HG03064 (cell line): ENCODE measurements at regions not wholly inside any gene's neighbourhood (a gene's known extent, or its start where the extent isn't known, plus 50 kb on each side); places are given as distances from the start of the nearest gene placed in this dataset.
"Not testable (repeated sequence)": the region's sequence is repeated elsewhere in the genome, so short reads cannot be mapped to it uniquely, and the experiment has no call there.

Experiments
- ATAC-seq: cut with Tn5 transposase; IDR thresholded peaks from one replicate; pipeline ENCODE4 v1.9.1; 2021; ENCODE audit warnings: low read depth; ENCODE audit not compliant: unreplicated experiment

DNA sequence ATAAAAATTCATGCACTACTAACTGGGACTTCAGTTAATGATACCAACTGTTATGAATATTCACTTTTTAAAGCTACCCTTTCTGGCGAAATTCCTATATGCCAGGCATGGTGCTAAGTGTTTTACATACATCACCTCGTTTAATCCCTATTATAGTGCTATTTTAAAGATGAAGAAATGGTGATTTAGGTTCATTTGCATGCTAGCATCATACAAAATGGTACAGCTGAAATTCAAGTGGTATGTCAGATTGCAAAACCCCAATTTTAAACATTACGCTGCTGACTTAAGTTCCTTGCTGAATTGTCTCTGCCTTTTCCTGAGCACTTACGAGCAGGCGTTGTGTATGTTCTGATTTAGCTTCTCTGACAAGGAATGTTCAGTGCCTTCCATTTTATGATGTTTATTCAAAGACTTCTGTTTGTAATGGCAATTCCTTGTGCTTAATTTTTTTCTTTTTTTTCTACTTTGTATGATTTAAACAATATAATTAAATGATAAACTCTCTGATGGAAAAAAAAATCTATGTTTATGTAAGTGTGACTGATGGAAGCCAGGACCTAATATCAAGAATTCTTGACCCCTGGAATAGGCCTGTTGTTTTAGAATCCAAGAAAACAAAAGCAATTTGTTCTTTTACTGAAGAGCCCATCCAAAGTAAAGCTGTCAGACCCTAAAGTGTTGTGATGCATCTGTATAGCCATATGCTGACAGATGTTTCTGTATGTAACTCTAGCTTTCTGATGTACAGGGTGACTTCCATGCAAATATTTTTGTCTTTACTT, 148.1 kb downstream of the PCDH7 start:
- no peak for ATAC-seq

DNA sequence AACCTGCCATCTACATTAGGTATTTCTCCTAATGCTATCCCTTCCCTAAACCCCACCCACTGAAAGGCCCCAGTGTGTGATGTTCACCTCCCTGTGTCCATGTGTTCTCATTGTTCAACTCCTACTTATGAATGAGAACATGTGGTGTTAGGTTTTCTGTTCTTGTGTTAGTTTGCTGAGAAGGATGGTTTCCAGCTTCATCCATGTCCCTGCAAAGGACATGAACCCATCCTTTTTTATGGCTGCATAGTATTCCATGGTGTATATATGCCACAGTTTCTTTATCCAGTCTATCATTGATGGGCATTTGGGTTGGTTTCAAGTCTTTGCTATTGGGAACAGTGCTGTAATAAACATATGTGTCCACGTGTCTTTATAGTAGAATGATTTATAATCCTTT, 149.2 kb downstream of the PCDH7 start:
- not testable (repeated sequence) for ATAC-seq

DNA sequence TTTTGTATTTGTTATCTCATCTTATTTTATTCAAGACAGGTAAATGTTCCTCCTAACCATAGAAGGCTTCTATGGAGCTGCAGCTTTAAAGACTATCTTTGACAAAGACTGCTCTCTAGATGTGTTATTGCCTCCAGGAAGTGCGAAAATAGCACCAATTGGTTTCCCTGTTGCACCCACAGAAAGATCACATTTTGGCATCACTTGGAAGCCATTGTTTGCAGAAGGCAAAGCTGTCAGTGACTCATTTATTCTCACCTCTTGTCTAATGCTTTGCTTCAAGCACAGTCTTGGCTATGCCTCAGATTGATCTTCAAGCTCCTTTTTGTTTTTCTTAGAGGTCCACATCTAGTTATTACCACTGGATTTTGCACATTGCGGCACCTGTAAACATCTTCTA, 150.3 kb downstream of the PCDH7 start:
- no peak for ATAC-seq

DNA sequence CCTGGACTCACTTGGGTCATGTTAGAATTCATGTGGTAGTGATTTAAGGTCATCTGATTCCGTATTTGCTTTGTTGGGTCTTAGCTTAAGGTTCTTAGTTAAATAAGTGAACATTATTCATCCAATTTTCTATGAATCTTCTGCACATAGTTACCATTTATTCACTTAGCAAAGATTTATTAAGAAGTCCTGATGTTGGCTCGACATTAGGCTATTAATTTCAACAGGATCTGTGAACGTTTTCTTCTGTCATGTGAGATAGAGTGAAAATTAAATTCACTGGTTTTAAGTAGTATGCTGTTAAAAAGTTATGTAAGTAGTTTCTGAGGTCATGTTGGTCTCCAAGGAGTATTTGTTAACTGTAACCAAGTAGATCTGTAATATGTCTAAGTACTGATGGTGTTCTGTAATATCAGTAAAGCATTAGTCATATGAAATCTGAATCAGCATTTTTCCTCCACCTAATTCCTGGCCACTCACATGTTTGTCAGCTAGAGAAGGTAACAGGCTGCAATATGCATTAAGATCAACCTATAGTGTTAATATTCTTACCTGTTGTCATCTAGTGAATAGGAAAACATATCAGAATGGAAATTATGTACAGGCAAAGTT, 155.6 kb downstream of the PCDH7 start:
- ATAC-seq, result no peak

DNA sequence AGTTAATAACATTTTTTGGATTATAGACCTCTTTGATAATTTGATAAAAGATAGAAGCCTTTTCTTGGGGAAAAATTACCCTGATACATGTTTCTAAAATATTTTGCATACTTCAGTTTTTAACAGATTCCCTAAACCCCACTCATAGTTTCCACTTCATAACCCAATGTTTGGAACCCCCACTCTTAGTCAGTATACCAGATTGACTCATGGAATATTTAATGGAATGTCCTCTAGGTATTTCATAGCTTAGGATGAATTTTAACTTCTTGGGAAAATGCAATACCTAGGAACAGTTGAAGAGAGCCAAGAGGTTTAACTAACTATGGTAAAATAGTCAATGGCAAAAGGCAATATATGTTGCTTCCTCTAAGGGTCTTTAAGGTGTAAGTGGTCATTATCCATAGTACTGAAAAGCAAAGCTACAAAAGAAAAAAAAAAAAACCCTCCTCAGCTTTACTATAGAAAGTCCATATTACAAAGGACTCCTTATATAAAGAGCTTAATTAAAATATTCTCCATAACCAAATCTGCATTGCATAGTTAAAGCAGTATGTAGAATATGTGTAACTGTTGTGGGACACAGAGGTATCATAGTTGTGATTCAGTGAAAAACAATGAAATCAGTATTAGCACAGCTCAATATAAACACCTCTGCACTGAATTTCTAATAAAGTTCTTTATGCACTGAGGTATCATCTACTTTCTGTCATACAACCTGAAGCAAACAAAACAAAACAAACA, 159.9 kb downstream of the PCDH7 start:
- no peak for ATAC-seq

DNA sequence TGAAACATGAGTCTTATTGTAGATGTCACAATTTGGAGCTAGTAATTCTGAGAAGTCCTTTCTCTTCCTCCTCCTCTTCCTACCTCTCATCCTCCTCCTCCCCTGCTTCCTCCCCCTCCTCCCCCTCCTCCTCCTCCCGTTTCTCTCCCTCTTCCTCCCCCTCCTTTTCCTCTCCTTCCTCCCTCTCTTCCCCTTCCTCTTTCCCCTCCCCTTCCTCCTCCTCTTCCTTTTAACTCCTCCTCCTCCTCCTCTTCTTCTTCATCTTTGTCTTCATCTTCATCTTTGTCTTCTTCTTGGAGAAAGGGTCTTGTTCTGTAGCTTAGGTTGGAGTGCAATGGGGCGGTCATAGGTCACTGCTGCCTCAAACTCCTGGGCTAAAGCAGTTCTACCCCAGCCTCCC, 161.8 kb downstream of the PCDH7 start:
- no peak for ATAC-seq

DNA sequence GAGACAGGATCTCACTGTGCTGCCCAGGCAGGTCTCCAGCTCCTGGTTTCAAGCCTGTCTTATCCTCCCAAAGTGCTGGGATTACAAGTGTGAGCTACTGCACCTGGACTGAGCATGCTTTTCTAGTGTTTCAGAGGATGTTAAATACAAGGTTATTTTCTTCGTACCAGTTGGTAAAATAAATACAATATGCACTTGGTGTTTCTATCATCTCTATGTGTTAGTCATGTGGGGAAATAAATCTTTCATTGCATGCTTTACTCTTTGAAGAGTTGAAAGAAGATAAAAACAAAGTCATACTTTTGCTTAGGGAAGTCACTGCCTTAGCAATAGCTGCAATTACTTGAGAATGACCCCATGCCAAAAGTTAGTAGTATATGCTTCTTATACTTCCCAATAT, 162.3 kb downstream of the PCDH7 start:
- no peak for ATAC-seq

DNA sequence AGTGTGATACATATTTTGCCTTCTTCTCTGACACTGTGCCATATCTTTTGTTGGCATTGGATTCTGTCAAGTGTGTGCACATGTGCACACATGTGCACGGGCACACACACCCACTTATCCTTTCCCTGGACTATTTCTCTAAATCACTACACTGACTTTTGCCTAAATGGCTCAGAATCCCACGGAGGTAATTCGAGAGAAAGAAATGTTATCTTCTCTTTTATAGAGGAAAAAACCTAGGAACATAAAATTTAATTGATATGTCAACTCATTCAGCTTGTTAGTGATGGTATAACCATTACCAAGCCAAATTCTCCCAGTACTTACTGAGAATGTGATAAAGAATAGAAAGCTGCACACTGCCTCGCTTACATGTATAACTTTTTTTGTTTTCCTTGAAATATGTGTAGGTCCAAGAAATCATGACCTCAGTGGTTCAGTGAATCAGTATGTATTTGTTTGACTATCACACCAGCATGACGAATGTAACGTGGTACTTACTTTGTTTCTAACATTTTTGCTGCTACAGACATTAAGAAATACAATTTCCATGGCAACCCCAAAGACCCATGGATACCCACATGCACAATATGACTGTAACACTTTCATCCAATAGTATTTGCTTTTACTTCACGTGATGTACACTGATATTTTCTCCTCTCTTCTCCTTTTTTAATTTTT, 163.0 kb downstream of the PCDH7 start:
- ATAC-seq, result no peak

DNA sequence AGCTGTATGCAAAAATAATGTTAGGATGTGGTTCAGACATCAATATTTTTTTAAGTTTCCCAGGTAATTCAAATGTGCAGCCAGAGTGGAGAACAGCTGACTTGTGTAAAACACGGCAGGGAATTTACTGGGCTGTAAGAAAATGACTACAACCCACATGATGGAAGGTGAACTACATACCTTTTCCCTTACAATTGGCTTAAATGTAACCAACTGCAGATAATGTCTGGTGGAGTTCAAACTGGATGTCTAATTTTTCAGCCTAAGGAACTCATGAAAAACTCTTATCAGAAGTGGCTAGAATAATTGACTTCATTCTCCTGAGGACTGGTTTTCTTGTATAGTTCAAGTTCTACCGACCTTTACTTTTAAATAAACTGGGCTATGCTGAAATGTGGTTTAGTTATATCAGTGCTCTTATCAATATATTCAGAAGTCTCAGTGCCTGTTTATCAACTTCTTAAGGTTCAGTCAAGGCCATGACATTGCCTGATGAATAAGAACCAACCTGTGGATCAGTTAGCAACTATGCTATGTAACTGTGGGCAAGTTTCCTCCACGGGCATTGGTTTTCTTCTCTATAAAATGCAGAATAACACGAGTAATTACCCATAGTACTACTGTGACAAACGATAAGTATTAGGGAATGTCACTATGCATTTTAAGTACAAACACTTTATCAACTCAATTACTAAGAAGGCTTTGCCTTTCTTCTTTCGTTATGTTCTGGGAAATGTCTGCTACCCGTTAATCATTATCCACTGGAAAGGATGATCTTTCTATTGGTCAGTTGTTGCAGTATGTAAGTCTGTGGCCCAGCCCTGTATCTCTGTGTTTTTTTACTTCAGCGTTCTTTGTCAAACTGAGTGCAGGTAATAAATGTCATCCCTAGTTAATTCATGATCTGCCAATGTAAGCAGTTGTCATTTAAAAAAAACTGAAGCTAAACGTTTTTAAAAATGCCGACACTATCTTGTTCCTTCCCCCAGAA, 181.6 kb downstream of the PCDH7 start:
- ATAC-seq, result no peak

DNA sequence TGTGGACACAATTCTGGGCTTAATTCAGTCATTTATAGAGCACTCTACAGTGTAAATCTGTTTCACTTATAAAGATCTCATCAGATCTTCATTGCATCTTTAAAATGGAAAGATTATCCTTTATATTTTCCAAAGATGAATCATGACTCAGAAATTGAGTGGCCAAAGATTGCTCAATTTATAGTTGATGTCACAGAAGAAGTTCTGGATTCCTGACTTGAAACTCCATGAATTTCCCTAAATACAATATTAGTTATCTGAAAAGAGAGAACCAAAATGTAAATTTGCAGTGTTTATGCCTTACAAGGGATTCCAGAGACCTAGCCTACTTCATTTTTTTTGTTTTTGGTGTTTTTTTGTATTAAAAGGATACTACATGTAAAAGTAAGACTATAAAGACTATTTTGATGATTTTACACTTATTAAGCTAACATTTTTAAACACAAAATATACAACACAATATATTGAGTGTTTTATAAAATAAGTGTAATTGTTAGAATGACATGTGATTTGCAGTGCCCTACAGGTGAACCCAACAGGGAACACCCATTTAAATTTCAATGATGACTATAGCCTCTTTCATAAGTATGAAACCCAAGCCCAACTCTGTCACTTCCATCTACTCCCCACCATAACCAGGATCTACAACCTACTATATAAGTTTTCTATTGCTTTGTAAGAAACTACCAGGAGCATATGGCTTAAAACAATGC, 183.5 kb downstream of the PCDH7 start:
- ATAC-seq, result no peak

DNA sequence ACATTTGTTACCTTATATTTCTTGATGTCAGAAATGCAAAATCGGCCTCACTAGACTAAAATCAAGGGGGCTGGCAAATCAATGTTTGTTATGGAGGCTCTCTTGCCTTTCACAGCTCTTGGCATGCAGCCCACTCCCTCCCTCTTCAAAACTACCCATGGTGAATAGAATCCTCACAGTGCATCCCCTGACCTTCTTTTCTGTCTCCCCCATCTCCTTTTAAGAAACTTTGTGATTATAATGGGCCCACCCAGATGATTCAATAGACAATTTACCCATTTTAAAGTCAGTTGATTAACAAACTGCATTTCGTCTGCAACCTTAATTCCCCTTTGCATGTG, 184.0 kb downstream of the PCDH7 start:
- no peak for ATAC-seq

DNA sequence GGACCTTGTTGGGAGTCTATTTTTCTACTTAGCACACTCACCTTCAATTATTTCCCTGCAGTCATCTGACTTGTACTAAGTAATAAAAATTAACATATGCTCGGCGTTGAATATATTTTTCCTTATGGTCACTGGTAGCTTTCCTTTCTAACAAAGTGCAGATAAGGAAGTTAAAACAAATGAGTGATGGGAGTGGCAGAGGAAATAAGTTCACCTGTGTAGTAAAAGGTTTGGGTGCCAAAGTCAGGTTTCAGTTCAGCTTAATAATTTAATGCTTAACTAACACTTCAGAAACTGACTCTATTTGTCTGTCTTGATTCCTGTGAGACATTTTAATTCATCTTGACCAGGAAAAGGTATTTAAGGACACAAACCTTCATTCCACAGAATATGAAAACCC, 184.4 kb downstream of the PCDH7 start:
- no peak for ATAC-seq

DNA sequence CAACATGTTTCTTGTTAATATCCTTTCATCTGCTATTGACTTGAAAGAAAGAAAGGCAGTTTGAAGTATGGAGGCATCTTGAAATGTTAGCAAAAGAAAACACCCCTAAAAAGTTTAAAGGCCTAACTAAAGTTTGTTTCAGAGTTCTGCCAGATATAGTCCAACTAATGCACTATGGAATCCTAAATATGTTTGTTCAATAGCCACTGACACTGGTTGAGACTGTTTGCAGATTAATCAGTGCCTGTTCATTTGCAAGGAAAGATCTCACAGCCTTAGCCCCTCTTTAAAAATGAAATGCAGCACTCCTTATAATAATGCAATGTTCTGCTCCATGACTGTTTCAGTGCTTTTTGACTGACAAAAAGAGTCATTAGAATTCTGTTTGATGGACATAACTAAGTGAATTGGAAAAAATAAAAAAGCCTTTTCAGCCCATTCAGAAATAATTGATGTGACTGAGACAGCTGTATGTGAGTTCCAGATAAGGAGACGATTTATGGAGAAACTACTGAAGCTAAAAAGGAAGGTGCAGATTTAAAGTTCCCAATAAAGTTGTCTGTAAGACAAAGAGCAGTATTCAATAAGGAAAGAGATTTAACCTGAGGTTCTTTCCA, 192.0 kb downstream of the PCDH7 start:
- no peak for ATAC-seq

DNA sequence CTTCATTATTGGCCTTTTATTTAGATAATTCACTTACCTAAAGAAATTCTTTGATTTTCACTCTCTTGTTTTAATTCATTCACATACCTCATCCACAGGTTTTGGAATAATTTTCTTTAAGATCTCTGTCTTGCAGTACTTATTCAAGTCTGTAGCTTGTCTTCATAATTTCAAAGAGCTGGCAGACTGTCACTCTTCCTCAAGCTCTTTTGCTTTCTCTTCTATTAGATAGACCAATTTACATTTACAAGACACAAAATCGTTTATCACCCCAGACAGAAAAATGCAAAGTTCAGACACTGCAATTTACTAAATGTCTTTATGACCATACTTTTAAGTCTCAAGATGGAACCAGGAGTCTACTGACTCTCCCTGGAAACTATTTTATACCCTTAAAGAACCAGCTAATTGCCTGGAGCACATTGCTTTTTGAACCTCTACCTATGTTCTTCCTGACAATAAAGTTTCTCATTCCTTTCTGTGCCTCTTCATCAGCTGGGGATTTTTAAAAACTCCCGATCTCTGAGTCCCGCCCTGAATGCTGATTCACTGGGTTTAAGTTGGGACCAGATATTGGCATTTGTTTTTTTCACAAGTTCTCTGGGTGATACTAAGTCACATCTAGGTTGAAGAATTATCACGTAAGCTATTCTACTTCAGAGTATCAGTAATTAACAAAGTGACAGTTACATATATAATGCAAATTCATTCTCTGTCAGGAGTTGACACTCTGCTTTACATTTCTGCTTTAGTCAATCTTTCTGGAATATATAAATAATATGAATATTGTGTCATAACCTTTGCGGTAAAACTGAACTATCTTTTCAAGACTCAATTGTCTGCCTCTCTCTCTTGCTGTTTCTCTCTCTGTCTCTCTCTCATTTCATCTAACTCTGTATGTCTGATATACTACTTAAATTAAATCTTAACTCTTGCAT, 196.4 kb downstream of the PCDH7 start:
- no peak for ATAC-seq

DNA sequence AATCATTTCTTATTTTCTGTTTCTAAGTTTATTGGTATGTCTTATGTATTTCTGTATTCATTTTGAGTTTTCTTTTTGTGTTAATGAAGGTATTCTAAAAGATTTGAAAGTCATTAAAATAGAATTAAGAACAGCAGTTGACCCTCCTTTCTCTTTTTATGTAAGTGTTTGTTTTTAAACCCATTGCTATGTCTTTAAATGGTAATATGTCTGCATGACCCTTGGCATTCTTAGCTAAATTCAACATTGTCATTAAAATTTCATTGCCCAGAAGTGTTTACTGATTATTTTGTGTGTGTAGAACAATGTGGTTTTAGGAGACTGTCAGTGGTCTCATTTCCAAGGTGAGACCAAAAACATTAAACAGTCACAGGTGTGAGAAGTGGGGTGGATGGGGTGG, 197.8 kb downstream of the PCDH7 start:
- ATAC-seq, result no peak

DNA sequence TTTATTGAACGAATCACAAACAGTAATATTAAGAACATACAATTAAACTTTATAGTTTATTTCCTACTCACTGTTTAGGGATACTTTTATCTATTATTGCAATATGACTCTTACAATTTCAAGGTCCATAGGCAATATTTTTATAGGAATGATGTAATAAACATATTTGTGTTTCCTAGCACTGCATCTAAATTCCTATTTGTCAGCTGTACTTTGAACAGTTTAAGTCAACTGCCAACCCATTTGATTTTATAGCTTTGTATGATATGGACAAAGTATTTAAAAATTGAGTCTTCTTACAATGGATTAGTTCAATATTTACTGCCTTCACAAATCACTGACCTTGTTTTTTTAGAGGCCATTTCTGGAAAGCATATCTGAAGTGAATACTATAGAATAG, 199.3 kb downstream of the PCDH7 start:
- ATAC-seq, result no peak

DNA sequence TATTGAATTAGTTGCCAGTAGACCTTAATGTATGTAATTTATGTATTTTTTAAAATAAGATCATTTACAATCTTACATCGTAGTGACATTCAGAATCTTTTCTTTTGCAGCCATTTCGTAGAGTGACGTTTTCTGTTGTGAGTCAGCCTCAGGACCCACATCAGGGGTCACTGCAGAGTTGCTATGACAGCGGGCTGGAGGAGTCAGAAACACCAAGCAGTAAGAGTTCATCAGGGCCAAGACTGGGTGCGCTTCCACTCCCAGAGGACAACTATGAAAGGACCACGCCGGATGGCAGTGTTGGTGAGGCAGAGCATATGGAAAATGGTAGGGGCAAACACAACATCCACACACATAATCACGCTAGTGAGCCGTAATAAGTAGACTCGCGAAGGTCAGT, 199.9 kb downstream of the PCDH7 start:
- no peak for ATAC-seq

DNA sequence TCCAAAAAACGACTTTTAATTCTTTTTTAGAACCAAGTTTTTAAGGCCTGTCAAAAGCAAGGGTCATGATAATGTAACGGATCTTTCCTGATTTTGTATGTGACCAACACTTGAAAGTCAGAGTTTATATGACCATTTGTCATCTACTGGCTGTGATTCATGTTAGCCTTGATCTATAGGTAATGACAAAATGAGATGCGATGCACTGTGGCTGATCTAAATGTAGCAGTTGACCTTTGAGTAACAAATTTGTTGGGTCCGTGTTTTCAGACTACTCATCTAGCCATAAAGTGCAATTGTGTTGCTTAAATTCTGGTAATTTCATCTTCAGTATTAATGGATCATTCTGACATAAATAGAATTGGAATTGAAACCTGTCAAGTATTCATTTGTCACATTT, 202.5 kb downstream of the PCDH7 start:
- ATAC-seq, result no peak
